Mesenchymal stem cell (in vitro differentiated cells and primary cell): ENCODE measurements at regions not wholly inside any gene's neighbourhood (a gene's known extent, or its start where the extent isn't known, plus 50 kb on each side); places are given as distances from the start of the nearest gene placed in this dataset.

ENCODE experiments used
- DNase-seq: peaks from one replicate; pipeline ENCODE4 v3.0.0-alpha.2; 2013
- H2AFZ ChIP-seq: one replicate; pipeline ENCODE4 v1.6.1; 2013; ENCODE audit warnings: low read depth, mild to moderate bottlenecking, control low read depth, inconsistent platforms, low read length, moderate library complexity
- H2AK5ac ChIP-seq: 2 replicates; pipeline ENCODE4 v1.6.1; 2013; ENCODE audit warnings: low read length, moderate library complexity, mild to moderate bottlenecking, inconsistent platforms; ENCODE audit not compliant: severe bottlenecking
- H2BK120ac ChIP-seq: one replicate; pipeline ENCODE4 v1.6.1; 2013; ENCODE audit warnings: low read depth, mild to moderate bottlenecking, inconsistent platforms, low read length, moderate library complexity
- H2BK12ac ChIP-seq, 2 experiments: one replicate each; pipeline ENCODE4 v1.6.1; 2013; ENCODE audit warnings: inconsistent platforms in 2 of 2, low read length in 2 of 2, mild to moderate bottlenecking in 2 of 2, moderate library complexity in 2 of 2, control low read depth in 1 of 2
- H2BK15ac ChIP-seq: one replicate; pipeline ENCODE4 v1.6.1; 2013; ENCODE audit warnings: mild to moderate bottlenecking, low read depth, inconsistent platforms; ENCODE audit not compliant: poor library complexity, severe bottlenecking
- H2BK5ac ChIP-seq: 2 replicates; pipeline ENCODE4 v1.6.1; 2013; ENCODE audit warnings: low read depth, mild to moderate bottlenecking, low read length, control low read depth, inconsistent platforms; ENCODE audit not compliant: poor library complexity, severe bottlenecking
- H3K14ac ChIP-seq, 2 experiments: one replicate each; pipeline ENCODE4 v1.6.1; 2013; ENCODE audit warnings: inconsistent platforms in 2 of 2, low read length in 2 of 2, control low read depth in 1 of 2, mild to moderate bottlenecking in 1 of 2, moderate library complexity in 1 of 2
- H3K18ac ChIP-seq, 2 experiments: one replicate each; pipeline ENCODE4 v1.6.1; 2013; ENCODE audit warnings: inconsistent platforms in 2 of 2, low read length in 2 of 2, control low read depth in 1 of 2, low read depth in 1 of 2, mild to moderate bottlenecking in 1 of 2
- H3K23ac ChIP-seq, 2 experiments: one replicate each; pipeline ENCODE4 v1.6.1; 2013; ENCODE audit warnings: inconsistent platforms in 2 of 2, low read length in 2 of 2, mild to moderate bottlenecking in 2 of 2, moderate library complexity in 2 of 2, control low read depth in 1 of 2
- H3K27ac ChIP-seq: 2 replicates; pipeline ENCODE4 v1.5.1; 2013; ENCODE audit warnings: mild to moderate bottlenecking, moderate library complexity, low read length, control low read depth, inconsistent platforms; ENCODE audit not compliant: poor library complexity, severe bottlenecking
- H3K27me3 ChIP-seq, 2 experiments: 2 replicates each; pipeline versions ENCODE4 v1.6.1 to v1.7.0; 2013; ENCODE audit warnings: low read length in 2 of 2, mild to moderate bottlenecking in 2 of 2, moderate library complexity in 2 of 2, control low read depth in 1 of 2, inconsistent platforms in 1 of 2; ENCODE audit not compliant: control insufficient read depth in 1 of 2, insufficient read depth in 1 of 2
- H3K36me3 ChIP-seq, 2 experiments: 2 replicates each; pipeline versions ENCODE4 v1.6.1 to v1.7.0; 2013; ENCODE audit warnings: low read length in 2 of 2, control low read depth in 1 of 2, inconsistent platforms in 1 of 2, low read depth in 1 of 2, mild to moderate bottlenecking in 1 of 2; ENCODE audit not compliant: insufficient read depth in 2 of 2, control insufficient read depth in 1 of 2
- H3K4ac ChIP-seq, 2 experiments: one replicate each; pipeline ENCODE4 v1.6.1; 2013; ENCODE audit warnings: inconsistent platforms in 2 of 2, low read length in 2 of 2, mild to moderate bottlenecking in 2 of 2, moderate library complexity in 2 of 2, control low read depth in 1 of 2, low read depth in 1 of 2
- H3K4me1 ChIP-seq: 2 replicates; pipeline ENCODE4 v1.6.1; 2013; ENCODE audit warnings: low read depth, low read length, control low read depth; ENCODE audit not compliant: control insufficient read depth, insufficient read depth
- H3K4me2 ChIP-seq: 2 replicates; pipeline ENCODE4 v1.6.1; 2013; ENCODE audit warnings: low read length, mild to moderate bottlenecking, inconsistent platforms; ENCODE audit not compliant: poor library complexity, severe bottlenecking
- H3K4me3 ChIP-seq, 2 experiments: 2 replicates each; pipeline versions ENCODE4 v1.5.1 to v1.7.0; 2013; ENCODE audit warnings: low read length in 2 of 2, mild to moderate bottlenecking in 2 of 2, control low read depth in 1 of 2, low read depth in 1 of 2; ENCODE audit not compliant: insufficient read depth in 1 of 2
- H3K79me1 ChIP-seq: replicated peaks from 2 replicates; pipeline ENCODE4 v1.6.1; 2013; ENCODE audit warnings: mild to moderate bottlenecking, control low read depth, low read length, inconsistent platforms; ENCODE audit not compliant: poor library complexity, severe bottlenecking
- H3K9ac ChIP-seq: 2 replicates; pipeline ENCODE4 v1.7.0; 2013; ENCODE audit warnings: mild to moderate bottlenecking, low read length, moderate library complexity
- H3K9me3 ChIP-seq: 2 replicates; pipeline ENCODE4 v1.7.0; 2013; ENCODE audit warnings: mild to moderate bottlenecking, low read length; ENCODE audit not compliant: control insufficient read depth
- H4K8ac ChIP-seq: one replicate; pipeline ENCODE4 v1.6.1; 2013; ENCODE audit warnings: inconsistent platforms, mild to moderate bottlenecking, low read length, moderate library complexity
- H4K91ac ChIP-seq: one replicate; pipeline ENCODE4 v1.6.1; 2013; ENCODE audit warnings: mild to moderate bottlenecking, low read length, inconsistent platforms
- whole genome bisulfite sequencing: methylation state at CpG from one replicate; pipeline ENCODE4 v1.1.7; 2013; ENCODE audit warnings: mixed read lengths; 5-methylcytosine and 5-hydroxymethylcytosine counted together

GRCh38 chr11:43585877-43586608 lies 94.5 kb upstream of the HSD17B12 start:
- Histone ChIP-seq H3K4me3 (no peak overlapping the region), H3K14ac (no peak overlapping the region), H3K36me3 (no peaks in the 10 kb centered on the region), H3K9ac (no peak overlapping the region), H3K18ac (no peak overlapping the region), H2AK5ac (no peak overlapping the region), H3K4ac (no peak overlapping the region), H3K4me1 (peaks cover 10% of the 10 kb centered on the region), H2BK5ac (no peak overlapping the region), H3K4me2 (no peak overlapping the region), H2AFZ (no peak overlapping the region), H4K8ac (no peak overlapping the region), H3K9me3 (no peaks in the 10 kb centered on the region), H4K91ac (no peak overlapping the region), H2BK12ac (no peak overlapping the region), H2BK15ac (no peak overlapping the region), H3K79me1 (no peaks in the 10 kb centered on the region), H3K27ac (no peak overlapping the region), H3K23ac (no peak overlapping the region), H3K27me3 (peaks cover 43 to 59% of the 10 kb centered on the region in 2 experiments), H2BK120ac (no peak overlapping the region)
- WGBS, result 69% methylated on average over 1 of the region's 1 CpG
- DNase-seq, result no peak

GRCh38 chr11:43589601-43590250 lies 90.8 kb upstream of the HSD17B12 start:
- no peak for DNase-seq
- Histone ChIP-seq H3K9me3 (no peaks in the 10 kb centered on the region), H4K91ac (no peak overlapping the region), H3K23ac (no peak overlapping the region), H2BK5ac (no peak overlapping the region), H3K79me1 (no peaks in the 10 kb centered on the region), H2BK120ac (no peak overlapping the region), H2AK5ac (no peak overlapping the region), H2BK15ac (no peak overlapping the region), H3K36me3 (no peaks in the 10 kb centered on the region), H3K14ac (no peak overlapping the region), H3K4me2 (no peak overlapping the region), H3K27ac (no peak overlapping the region), H2BK12ac (no peak overlapping the region), H3K4me3 (no peak overlapping the region), H2AFZ (no peak overlapping the region), H3K27me3 (peaks cover 6 to 25% of the 10 kb centered on the region in 2 experiments), H4K8ac (no peak overlapping the region), H3K18ac (no peak overlapping the region), H3K9ac (no peak overlapping the region), H3K4me1 (no peaks in the 10 kb centered on the region), H3K4ac (no peak overlapping the region)
- WGBS, result 75% methylated on average over 5 of the region's 5 CpGs

DNA sequence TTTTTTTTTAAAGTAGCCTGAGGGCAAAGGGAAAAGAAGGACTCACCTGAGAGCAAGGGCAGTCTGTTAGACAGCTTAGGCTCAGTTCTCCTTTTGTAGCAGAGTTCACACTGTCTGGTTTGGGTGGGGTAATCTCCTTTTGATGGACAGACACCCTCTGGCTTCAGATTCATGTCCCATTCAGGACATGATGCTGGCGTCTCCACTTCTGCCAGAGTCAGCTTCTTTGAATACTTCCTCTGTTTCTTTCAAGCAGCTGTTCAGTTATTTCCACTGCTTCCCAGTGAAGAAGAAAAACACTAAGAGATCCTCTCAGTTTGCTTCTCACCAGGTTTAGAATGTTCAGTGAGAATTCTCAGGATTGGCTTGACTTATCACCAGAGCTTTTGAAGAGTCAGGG lies 79.0 kb upstream of the HSD17B12 start:
- H2AFZ ChIP-seq, result no peak overlapping the region
- peaks cover 3 to 20% of the 10 kb centered on the region in 2 experiments for H3K27me3 ChIP-seq
- no peaks in the 10 kb centered on the region for H3K9me3 ChIP-seq
- H4K8ac ChIP-seq, result no peak overlapping the region
- no peak overlapping the region for H3K27ac ChIP-seq
- 75% methylated on average over 1 of the region's 1 CpG for WGBS
- no peak overlapping the region for H2BK120ac ChIP-seq
- no peak overlapping the region for H2BK15ac ChIP-seq
- no peak overlapping the region for H3K23ac ChIP-seq
- no peak overlapping the region for H3K4me3 ChIP-seq
- H2BK5ac ChIP-seq, result no peak overlapping the region
- H2AK5ac ChIP-seq, result no peak overlapping the region
- no peak overlapping the region for H2BK12ac ChIP-seq
- no peaks in the 10 kb centered on the region for H3K79me1 ChIP-seq
- no peak for DNase-seq
- H4K91ac ChIP-seq, result no peak overlapping the region
- no peak overlapping the region for H3K4me2 ChIP-seq
- H3K36me3 ChIP-seq, result no peaks in the 10 kb centered on the region
- H3K9ac ChIP-seq, result no peak overlapping the region
- H3K14ac ChIP-seq, result no peak overlapping the region
- H3K18ac ChIP-seq, result no peak overlapping the region
- no peaks in the 10 kb centered on the region for H3K4me1 ChIP-seq
- no peak overlapping the region for H3K4ac ChIP-seq

DNA sequence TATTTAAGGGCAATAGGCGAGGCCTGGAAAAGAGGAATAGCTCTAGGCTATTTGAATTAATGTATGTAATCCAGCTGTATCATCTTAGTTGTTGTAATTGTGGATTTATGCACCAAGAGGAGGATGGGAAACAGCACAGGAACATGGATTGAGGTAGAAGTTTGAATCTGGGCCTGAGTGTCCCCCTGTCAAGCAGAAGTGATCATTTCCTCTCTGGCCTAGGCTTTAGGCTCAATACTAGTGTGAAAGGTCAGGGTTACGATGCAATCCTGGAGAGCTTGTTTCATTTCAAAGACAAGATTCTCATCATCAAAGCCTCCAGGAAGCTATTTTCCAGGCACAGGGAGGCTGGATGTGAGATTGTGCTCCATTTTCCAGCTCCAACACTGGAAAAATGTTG lies 77.9 kb upstream of the HSD17B12 start:
- WGBS, result 57% methylated on average over 2 of the region's 2 CpGs

More for the DNA sequence above, 77.9 kb upstream of the HSD17B12 start:
- Histone ChIP-seq H3K9me3 (no peaks in the 10 kb centered on the region), H2BK5ac (no peak overlapping the region), H3K4me3 (no peak overlapping the region), H4K8ac (no peak overlapping the region), H4K91ac (no peak overlapping the region), H3K27me3 (peaks cover 3 to 12% of the 10 kb centered on the region in 2 experiments), H3K4me2 (no peak overlapping the region), H3K79me1 (no peaks in the 10 kb centered on the region), H3K4ac (no peak overlapping the region), H3K23ac (no peak overlapping the region), H3K4me1 (no peaks in the 10 kb centered on the region), H3K27ac (no peak overlapping the region), H2BK15ac (no peak overlapping the region), H2BK120ac (no peak overlapping the region), H2BK12ac (no peak overlapping the region), H2AK5ac (no peak overlapping the region), H3K9ac (no peak overlapping the region), H3K18ac (no peak overlapping the region), H2AFZ (no peak overlapping the region), H3K36me3 (no peaks in the 10 kb centered on the region), H3K14ac (no peak overlapping the region)
- no peak for DNase-seq
